ENCODE measurements at regions not wholly inside any gene's neighbourhood (a gene's known extent, or its start where the extent isn't known, plus 50 kb on each side); places are given as distances from the start of the nearest gene placed in this dataset.
A peak's percentile ranks its signal among the peaks of the same experiment; 100 is the strongest.

DNA sequence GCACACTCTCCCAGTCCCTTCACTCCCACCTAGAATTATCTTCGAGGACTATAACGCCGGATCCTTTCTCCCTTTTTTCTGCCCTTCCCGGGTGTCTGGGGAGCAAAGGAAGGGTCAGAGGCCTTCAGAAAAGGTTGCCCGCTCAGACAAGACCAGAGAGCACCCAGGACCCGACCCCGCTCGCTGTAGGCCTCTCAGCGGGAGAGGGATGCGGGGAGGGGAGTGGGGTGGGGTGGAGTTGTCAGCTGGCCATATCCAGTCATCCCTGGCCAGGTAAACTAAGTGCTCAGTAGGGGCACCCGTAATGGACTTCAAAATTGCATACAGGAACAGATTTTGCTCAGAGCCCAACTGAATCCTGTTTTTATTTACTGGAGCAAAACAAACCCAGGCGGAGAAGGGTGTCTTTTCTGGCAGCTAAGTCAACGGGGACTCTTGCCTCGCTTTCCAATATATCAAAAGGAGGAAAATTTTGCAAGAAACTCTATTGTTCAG, 65.0 kb downstream of the NOL4 start:
- CTCF ChIA-PET = no interaction called here
- no peak overlapping the region for H3K4me3 ChIP-seq (ENCODE audit: low read depth, low read length)
- POLR2A ChIA-PET = no interaction called here
- no peak for DNase-seq (ENCODE audit: low read depth, low spot score)
- TF ChIP-seq, protein P1, sequence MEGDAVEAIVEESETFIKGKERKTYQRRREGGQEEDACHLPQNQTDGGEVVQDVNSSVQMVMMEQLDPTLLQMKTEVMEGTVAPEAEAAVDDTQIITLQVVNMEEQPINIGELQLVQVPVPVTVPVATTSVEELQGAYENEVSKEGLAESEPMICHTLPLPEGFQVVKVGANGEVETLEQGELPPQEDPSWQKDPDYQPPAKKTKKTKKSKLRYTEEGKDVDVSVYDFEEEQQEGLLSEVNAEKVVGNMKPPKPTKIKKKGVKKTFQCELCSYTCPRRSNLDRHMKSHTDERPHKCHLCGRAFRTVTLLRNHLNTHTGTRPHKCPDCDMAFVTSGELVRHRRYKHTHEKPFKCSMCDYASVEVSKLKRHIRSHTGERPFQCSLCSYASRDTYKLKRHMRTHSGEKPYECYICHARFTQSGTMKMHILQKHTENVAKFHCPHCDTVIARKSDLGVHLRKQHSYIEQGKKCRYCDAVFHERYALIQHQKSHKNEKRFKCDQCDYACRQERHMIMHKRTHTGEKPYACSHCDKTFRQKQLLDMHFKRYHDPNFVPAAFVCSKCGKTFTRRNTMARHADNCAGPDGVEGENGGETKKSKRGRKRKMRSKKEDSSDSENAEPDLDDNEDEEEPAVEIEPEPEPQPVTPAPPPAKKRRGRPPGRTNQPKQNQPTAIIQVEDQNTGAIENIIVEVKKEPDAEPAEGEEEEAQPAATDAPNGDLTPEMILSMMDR (IDR thresholded peaks at IDR 0.05; ENCODE audit: insufficient read depth, low read length, missing control alignments) = no peak

DNA sequence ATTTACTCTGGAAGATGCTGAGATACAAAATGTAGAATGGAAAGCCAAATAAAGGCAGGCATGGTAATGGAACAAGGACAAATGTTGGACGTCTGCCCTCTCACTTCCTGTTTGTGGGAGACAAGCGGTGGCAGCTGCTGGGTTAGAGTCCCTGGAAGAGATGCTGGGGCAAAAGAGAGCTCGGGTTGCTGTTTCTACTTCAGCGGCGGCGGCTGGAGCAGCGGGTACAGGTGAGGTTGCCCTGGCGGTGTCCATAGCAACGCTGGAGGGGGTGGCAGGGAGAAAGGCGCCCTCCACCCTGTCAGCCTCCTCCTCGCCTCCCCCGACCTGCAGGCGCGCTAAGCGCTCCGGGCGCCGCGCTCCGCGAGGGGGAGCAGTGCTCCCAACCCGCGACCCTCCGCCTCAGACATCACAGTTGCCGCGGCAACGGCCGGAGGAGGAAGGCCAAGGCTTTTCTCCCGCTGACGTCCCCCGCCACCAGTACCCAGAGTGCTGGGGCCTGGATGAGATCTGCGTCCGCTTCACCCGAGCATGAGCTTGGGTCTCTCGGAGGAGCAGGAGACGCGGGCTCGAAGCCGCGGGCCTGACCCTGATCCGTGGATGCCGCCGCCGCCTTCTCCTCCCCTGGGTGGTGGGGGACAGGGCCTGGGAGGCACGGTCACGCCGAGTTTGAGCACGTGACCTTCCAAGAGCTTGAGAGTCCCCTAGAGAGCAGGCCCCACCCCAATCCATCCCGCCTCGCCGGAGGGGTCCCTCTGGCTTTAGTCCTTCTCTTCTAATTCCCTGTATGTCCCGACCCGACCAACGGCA, 65.6 kb downstream of the NOL4 start:
- CTCF ChIA-PET = no interaction called here

DNA sequence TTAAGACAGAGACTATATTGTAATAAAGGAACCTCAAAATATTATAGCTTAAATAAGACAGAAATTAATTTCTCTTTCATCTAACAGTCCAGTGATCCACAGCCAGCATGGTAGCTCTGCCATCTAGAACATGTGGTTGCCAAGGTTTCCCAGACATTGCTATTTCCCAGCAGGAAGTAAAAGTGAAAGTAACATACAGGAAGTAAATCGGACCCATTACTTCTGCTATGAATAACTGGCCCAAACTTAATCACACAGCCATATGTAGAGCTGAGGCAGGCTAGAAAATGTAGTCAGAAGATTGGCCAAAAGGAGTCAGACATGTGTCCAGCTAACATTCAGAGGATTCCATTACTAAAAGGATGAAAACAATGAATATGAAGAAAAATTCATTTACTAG, 71.0 kb downstream of the NOL4 start:
- no peak for DNase-seq (ENCODE audit: low read depth, low spot score)
- ChIA-PET CTCF (no interaction called here), POLR2A (no interaction called here)
- TF ChIP-seq, protein P1 (IDR thresholded peaks at IDR 0.05; ENCODE audit: insufficient read depth, low read length, missing control alignments) = no peak
- H3K4me3 ChIP-seq (ENCODE audit: low read depth, low read length) = peak overlapping the region; percentile 25

More for the DNA sequence above, 65.6 kb downstream of the NOL4 start:
- POLR2A ChIA-PET = no interaction called here
- no peak for DNase-seq (ENCODE audit: low read depth, low spot score)
- H3K4me3 ChIP-seq (ENCODE audit: low read depth, low read length) = peak overlapping the region; percentile 38
- TF ChIP-seq, protein P1 (IDR thresholded peaks at IDR 0.05; ENCODE audit: insufficient read depth, low read length, missing control alignments) = peak; percentile 24

DNA sequence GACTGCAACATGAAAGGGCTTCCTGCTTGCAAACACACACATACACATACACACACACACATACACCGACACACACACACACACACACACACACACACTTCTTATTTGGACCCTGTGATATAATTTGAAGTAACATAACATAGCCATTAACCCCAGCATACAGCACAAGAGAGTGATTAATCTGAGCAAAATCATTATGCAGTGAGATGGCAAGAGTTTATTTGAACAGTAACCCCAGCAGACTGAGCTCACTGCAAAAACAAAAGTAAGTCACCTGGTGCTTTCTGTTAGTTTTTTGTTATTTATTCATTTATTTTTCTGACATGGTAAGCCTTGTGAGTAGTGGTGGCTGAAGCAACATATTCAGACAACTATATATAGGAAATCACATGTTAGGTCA, 93.7 kb downstream of the NOL4 start:
- no peak overlapping the region for H3K4me3 ChIP-seq (ENCODE audit: low read depth, low read length)
- ChIA-PET POLR2A (no interaction called here), CTCF (interaction anchor here (3.1 kb wide), 1 partner anchor 9 kb away, joined by 15 read pairs; no protein-coding TSS in a partner anchor)
- DNase-seq (ENCODE audit: low read depth, low spot score) = no peak
- TF ChIP-seq, protein P1 (IDR thresholded peaks at IDR 0.05; ENCODE audit: insufficient read depth, low read length, missing control alignments) = no peak

DNA sequence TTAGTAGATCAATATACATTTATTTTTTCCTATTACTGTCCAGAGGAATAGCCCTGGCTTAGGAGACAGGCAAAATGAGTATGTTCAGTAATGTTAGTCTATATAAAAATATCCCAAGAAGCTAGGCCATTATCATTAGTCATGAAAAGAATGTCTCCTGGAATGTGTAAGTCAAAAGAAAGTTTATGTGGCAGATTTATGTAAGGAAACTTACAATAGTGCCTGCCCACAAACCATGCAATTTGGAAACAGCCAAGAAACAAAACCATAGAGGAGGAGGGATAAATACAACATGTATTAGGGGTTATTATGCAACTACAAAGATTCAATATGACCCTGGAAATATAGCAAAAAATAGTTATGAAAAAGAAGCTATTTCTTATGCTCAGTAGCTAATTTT, 96.3 kb downstream of the NOL4 start:
- DNase-seq (ENCODE audit: low read depth, low spot score) = no peak
- POLR2A ChIA-PET = no interaction called here
- TF ChIP-seq, protein P1 (IDR thresholded peaks at IDR 0.05; ENCODE audit: insufficient read depth, low read length, missing control alignments) = no peak
- CTCF ChIA-PET = interaction anchor here (0.7 kb wide), 1 partner anchor 194 kb away, joined by 3 read pairs; no protein-coding TSS in a partner anchor
- no peak overlapping the region for H3K4me3 ChIP-seq (ENCODE audit: low read depth, low read length)

DNA sequence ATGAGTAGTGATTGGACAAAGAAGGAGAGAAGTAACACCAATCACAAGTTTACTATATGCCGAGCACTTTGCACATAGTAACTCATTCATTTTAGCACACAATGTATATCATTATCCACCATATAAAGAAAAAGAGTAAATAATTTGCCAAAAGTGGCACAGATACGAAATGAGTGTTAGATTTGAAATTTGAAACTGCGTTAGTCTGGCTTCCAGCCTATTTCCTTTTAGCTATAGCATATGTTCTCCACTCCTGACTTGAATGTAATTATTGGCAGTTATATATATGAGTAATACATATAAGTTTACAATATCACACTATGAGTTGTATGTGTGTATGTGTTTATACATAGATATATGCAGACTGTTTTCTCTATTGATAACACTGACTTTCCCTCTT, 98.6 kb downstream of the NOL4 start:
- ChIA-PET POLR2A (no interaction called here), CTCF (interaction anchor here (0.9 to 2.2 kb wide), 4 partner anchors 30 to 684 kb away, joined by 3 to 11 read pairs (median 3); no protein-coding TSS in a partner anchor)
- H3K4me3 ChIP-seq (ENCODE audit: low read depth, low read length) = no peak overlapping the region
- no peak for DNase-seq (ENCODE audit: low read depth, low spot score)
- TF ChIP-seq, protein P1 (IDR thresholded peaks at IDR 0.05; ENCODE audit: insufficient read depth, low read length, missing control alignments) = no peak
